ENCODE measurements at regions not wholly inside any gene's neighbourhood (a gene's known extent, or its start where the extent isn't known, plus 50 kb on each side); places are given as distances from the start of the nearest gene placed in this dataset.

- TF ChIP-seq POLR2A (IDR thresholded peaks at IDR 0.05; ENCODE audit: low read depth, low read length) (no peak), POLR2AphosphoS5 (IDR thresholded peaks at IDR 0.05; ENCODE audit: low read depth, low read length) (no peak), TAF1 (IDR thresholded peaks at IDR 0.05; ENCODE audit: low read depth, low read length) (no peak), POU2F2 (IDR thresholded peaks at IDR 0.05; ENCODE audit: low read depth, low read length) (no peak)
Observed at GRCh38 chr1:3978990-3979325, 78.9 kb upstream of the C1orf174 start.
